ENCODE measurements at regions not wholly inside any gene's neighbourhood (a gene's known extent, or its start where the extent isn't known, plus 50 kb on each side); places are given as distances from the start of the nearest gene placed in this dataset.

DNA sequence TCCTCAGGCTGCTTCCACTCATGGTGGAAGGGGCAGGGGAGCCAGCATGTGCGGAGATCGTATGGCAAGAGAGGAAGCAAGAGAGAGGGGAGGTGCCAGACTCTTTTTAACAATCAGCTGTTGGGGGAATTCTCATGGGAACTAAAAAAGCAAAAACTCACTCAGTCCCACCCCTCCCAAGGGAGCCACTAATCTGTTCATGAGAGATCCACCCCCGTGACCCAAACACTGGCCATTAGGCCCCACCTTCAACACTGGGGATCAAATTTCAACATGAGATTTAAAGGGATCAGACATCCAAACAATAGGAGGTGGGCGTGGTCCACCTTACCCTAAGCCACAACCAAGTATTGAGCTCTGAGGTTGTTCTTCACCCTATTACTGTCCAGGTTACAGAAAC is 375.1 kb downstream of the GRIN2B start:
- TF ChIP-seq, protein P1, sequence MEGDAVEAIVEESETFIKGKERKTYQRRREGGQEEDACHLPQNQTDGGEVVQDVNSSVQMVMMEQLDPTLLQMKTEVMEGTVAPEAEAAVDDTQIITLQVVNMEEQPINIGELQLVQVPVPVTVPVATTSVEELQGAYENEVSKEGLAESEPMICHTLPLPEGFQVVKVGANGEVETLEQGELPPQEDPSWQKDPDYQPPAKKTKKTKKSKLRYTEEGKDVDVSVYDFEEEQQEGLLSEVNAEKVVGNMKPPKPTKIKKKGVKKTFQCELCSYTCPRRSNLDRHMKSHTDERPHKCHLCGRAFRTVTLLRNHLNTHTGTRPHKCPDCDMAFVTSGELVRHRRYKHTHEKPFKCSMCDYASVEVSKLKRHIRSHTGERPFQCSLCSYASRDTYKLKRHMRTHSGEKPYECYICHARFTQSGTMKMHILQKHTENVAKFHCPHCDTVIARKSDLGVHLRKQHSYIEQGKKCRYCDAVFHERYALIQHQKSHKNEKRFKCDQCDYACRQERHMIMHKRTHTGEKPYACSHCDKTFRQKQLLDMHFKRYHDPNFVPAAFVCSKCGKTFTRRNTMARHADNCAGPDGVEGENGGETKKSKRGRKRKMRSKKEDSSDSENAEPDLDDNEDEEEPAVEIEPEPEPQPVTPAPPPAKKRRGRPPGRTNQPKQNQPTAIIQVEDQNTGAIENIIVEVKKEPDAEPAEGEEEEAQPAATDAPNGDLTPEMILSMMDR (IDR thresholded peaks at IDR 0.05; ENCODE audit: low read length), result no peak
- no peak for TF ChIP-seq EZH2 (IDR thresholded peaks at IDR 0.05; ENCODE audit: borderline replicate concordance, low read length)

Measured in OCI-LY1 (cell line).